GM19452 (cell line): ENCODE measurements at regions not wholly inside any gene's neighbourhood (a gene's known extent, or its start where the extent isn't known, plus 50 kb on each side); places are given as distances from the start of the nearest gene placed in this dataset.

Experiments used
- ATAC-seq: cut with Tn5 transposase; IDR thresholded peaks from one replicate; pipeline ENCODE4 v1.9.1; 2021; ENCODE audit not compliant: unreplicated experiment

- ATAC-seq, result no peak
Observed at GRCh38 chr3:162743091-162743490, 1246.5 kb downstream of the OTOL1 start.

- no peak for ATAC-seq
Observed at GRCh38 chr3:162760789-162761188, 1264.2 kb downstream of the OTOL1 start.

GRCh38 chr3:162764051-162764807 is 1267.6 kb downstream of the OTOL1 start:
- no peak for ATAC-seq

- ATAC-seq, result no peak
Observed at GRCh38 chr3:162764808-162765071, 1268.1 kb downstream of the OTOL1 start.

GRCh38 chr3:162765524-162765923 is 1268.9 kb downstream of the OTOL1 start:
- no peak for ATAC-seq

- no peak for ATAC-seq
Observed at GRCh38 chr3:162769564-162769963, 1273.0 kb downstream of the OTOL1 start.

- no peak for ATAC-seq
Observed at GRCh38 chr3:162770551-162770950, 1273.9 kb downstream of the OTOL1 start.

- ATAC-seq, result no peak
Observed at GRCh38 chr3:162774613-162775100, 1278.0 kb downstream of the OTOL1 start.

GRCh38 chr3:162776148-162776547 is 1279.5 kb downstream of the OTOL1 start:
- ATAC-seq, result no peak

- ATAC-seq, result no peak
Observed at GRCh38 chr3:162777118-162777517, 1280.5 kb downstream of the OTOL1 start.

- no peak for ATAC-seq
Observed at GRCh38 chr3:162780313-162780712, 1283.7 kb downstream of the OTOL1 start.

GRCh38 chr3:162799910-162800309 is 1303.3 kb downstream of the OTOL1 start:
- ATAC-seq, result no peak

- ATAC-seq, result no peak
Observed at GRCh38 chr3:162802228-162802965, 1305.8 kb downstream of the OTOL1 start.

- no peak for ATAC-seq
Observed at GRCh38 chr3:162810776-162811175, 1314.2 kb downstream of the OTOL1 start.

GRCh38 chr3:162842549-162843216 is 1346.1 kb downstream of the OTOL1 start:
- ATAC-seq, result no peak

- ATAC-seq, result no peak
Observed at GRCh38 chr3:162845918-162846317, 1349.3 kb downstream of the OTOL1 start.

GRCh38 chr3:162847511-162847910 is 1350.9 kb downstream of the OTOL1 start:
- no peak for ATAC-seq

GRCh38 chr3:162863579-162863978 is 1367.0 kb downstream of the OTOL1 start:
- no peak for ATAC-seq

GRCh38 chr3:162865466-162865865 is 1368.9 kb downstream of the OTOL1 start:
- no peak for ATAC-seq

GRCh38 chr3:162879021-162879562 is 1382.5 kb downstream of the OTOL1 start:
- ATAC-seq, result no peak

- no peak for ATAC-seq
Observed at GRCh38 chr3:162884373-162884772, 1387.8 kb downstream of the OTOL1 start.
